Endothelial cell of umbilical vein (primary cell): ENCODE measurements at regions not wholly inside any gene's neighbourhood (a gene's known extent, or its start where the extent isn't known, plus 50 kb on each side); places are given as distances from the start of the nearest gene placed in this dataset.

Experiments
- EZH2 ChIP-seq: IDR thresholded peaks from 2 replicates; pipeline ENCODE4 v1.6.1; 2012; ENCODE audit warnings: borderline replicate concordance, low read depth, mild to moderate bottlenecking, moderate library complexity, low read length, inconsistent platforms; ENCODE audit not compliant: severe bottlenecking
- FOS ChIP-seq: IDR thresholded peaks from 2 replicates; pipeline ENCODE4 v1.6.1; 2011; ENCODE audit warnings: mild to moderate bottlenecking, low read length, moderate library complexity, borderline replicate concordance; ENCODE audit not compliant: insufficient read depth
- MYC ChIP-seq: IDR thresholded peaks from one replicate; pipeline ENCODE4 v1.6.1; 2011; ENCODE audit warnings: mild to moderate bottlenecking, low read depth, low read length
- POLR2A ChIP-seq: IDR thresholded peaks from 2 replicates; pipeline ENCODE4 v1.6.1; 2012; ENCODE audit warnings: low read depth, mild to moderate bottlenecking, control low read depth, low read length
- POLR2AphosphoS5 ChIP-seq: IDR thresholded peaks from 2 replicates; pipeline ENCODE4 v1.6.1; 2012; ENCODE audit warnings: low read depth, mild to moderate bottlenecking, control low read depth, low read length, moderate library complexity; ENCODE audit not compliant: insufficient read depth
- TF ChIP-seq, protein P1 (sequence below), 2 donors: IDR thresholded peaks; 1 replicate in 1 of 2; 2 replicates in 1 of 2; pipeline ENCODE4 v1.5.1; 2011; ENCODE audit warnings: low read length in 2 of 2, mild to moderate bottlenecking in 2 of 2, moderate library complexity in 2 of 2, control low read depth in 1 of 2, inconsistent platforms in 1 of 2, low read depth in 1 of 2; ENCODE audit not compliant: insufficient read depth in 1 of 2; ENCODE audit errors: extremely low read depth in 1 of 2
- TF ChIP-seq, protein P2 (sequence below): IDR thresholded peaks from 2 replicates; pipeline ENCODE4 v1.6.1; 2011; ENCODE audit not compliant: insufficient read depth, insufficient read length

DNA sequence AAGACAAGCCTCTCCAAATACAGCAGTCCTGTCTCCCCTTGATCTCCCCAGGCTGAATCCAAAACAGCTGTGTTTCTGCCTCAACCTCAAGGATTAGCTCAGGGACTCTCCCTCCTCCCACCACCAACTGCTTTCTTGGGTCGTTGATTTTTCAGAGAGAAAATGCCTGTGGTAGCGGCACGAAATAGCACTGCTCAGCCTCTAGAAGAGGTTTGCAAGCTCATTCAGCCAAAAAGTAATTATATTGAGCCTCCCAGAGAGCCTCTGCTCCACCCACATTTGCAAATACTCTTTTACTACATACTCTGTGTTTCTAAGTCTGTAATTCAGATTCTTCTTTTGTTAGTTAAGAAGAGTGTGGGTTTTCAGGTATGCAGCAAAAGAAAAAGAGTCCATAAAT lies 396.4 kb upstream of the TNP1 start:
- TF ChIP-seq POLR2A (no peak), FOS (no peak), MYC (no peak), EZH2 (no peak), POLR2AphosphoS5 (no peak)
- TF ChIP-seq, protein P1, sequence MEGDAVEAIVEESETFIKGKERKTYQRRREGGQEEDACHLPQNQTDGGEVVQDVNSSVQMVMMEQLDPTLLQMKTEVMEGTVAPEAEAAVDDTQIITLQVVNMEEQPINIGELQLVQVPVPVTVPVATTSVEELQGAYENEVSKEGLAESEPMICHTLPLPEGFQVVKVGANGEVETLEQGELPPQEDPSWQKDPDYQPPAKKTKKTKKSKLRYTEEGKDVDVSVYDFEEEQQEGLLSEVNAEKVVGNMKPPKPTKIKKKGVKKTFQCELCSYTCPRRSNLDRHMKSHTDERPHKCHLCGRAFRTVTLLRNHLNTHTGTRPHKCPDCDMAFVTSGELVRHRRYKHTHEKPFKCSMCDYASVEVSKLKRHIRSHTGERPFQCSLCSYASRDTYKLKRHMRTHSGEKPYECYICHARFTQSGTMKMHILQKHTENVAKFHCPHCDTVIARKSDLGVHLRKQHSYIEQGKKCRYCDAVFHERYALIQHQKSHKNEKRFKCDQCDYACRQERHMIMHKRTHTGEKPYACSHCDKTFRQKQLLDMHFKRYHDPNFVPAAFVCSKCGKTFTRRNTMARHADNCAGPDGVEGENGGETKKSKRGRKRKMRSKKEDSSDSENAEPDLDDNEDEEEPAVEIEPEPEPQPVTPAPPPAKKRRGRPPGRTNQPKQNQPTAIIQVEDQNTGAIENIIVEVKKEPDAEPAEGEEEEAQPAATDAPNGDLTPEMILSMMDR (IDR thresholded peaks at IDR 0.05; ENCODE audit: extremely low read depth in 1 of 2, insufficient read depth in 1 of 2, low read depth in 1 of 2, low read length in 2 of 2), result no peak
- TF ChIP-seq, protein P2, sequence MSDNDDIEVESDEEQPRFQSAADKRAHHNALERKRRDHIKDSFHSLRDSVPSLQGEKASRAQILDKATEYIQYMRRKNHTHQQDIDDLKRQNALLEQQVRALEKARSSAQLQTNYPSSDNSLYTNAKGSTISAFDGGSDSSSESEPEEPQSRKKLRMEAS, result no peak
